Psoas muscle (tissue), 7 donors: ENCODE measurements at regions not wholly inside any gene's neighbourhood (a gene's known extent, or its start where the extent isn't known, plus 50 kb on each side); places are given as distances from the start of the nearest gene placed in this dataset.

ENCODE experiments used
- ATAC-seq, 4 donors: fragments of 200-7000 bp; cut with Tn5 transposase; one replicate each; pipeline ENCODE4 v1.9.1; 2020; ENCODE audit warnings: moderate library complexity in 3 of 4, mild to moderate bottlenecking in 2 of 4
- DNase-seq, 2 donors: peaks; one replicate each; pipeline ENCODE4 v3.0.0-alpha.2; 2020
- H3K27ac ChIP-seq: fragments of 200-600 bp; one replicate; pipeline ENCODE4 v1.8.0; 2022
- H3K27me3 ChIP-seq, 3 donors: fragments of 200-600 bp in 1 of 3; one replicate each; pipeline versions ENCODE4 v1.6.1 to v1.8.0; 2013 to 2022; ENCODE audit warnings: low read length in 2 of 3, mild to moderate bottlenecking in 2 of 3, moderate library complexity in 1 of 3; ENCODE audit not compliant: insufficient read depth in 3 of 3
- H3K36me3 ChIP-seq, 2 donors: fragments of 200-600 bp in 1 of 2; one replicate each; pipeline versions ENCODE4 v1.6.1 to v1.8.0; 2013 to 2022; ENCODE audit warnings: low read depth in 1 of 2, mild to moderate bottlenecking in 1 of 2, moderate library complexity in 1 of 2; ENCODE audit not compliant: insufficient read depth in 1 of 2
- H3K4me1 ChIP-seq: fragments of 200-600 bp; one replicate; pipeline ENCODE4 v1.8.0; 2022
- H3K4me3 ChIP-seq: fragments of 200-600 bp; one replicate; pipeline ENCODE4 v1.8.0; 2022; ENCODE audit warnings: mild to moderate bottlenecking
- H3K9me3 ChIP-seq: fragments of 200-600 bp; one replicate; pipeline ENCODE4 v1.8.0; 2022
- CTCF ChIP-seq: fragments of 200-600 bp; IDR thresholded peaks from one replicate; pipeline ENCODE4 v1.8.0; 2022; ENCODE audit warnings: antibody characterized with exemption
- WGBS, 3 donors: extraction: QIAGEN DNeasy Blood & Tissue Kit; methylation state at CpG; one replicate each; pipeline versions ENCODE4 v1.1.6 to v1.1.7; 2013; 5-methylcytosine and 5-hydroxymethylcytosine counted together
- intact Hi-C, 2 donors: fragments of 100-400 bp; cut with DNase I; formaldehyde crosslinking; loops; one replicate each; pipeline versions ENCODE4 v1.11.0 to v1.14.2; 2022
- donor health status: healthy with polysubstance abuse.
- donor health status: DM: no; HTN: no; CAD: no; lungs with moderate emphysema.
- donor health status: Bipolar disorder and iron deficiency.
- donor health status: healthy.
- donor health status: DM: yes; HTN: yes; CAD: no.
- donor health status: DM: no; HTN: no; CAD: no.
- donor health status: DM: yes; HTN: yes; CAD: no.

GRCh38 chr6:54515013-54515412, 206.8 kb downstream of the TINAG start:
- ATAC-seq (no peak), DNase-seq (no peak)
- Histone ChIP-seq H3K36me3 (no peaks in the 10 kb centered on the region), H3K27ac (no peak overlapping the region), H3K4me1 (no peaks in the 10 kb centered on the region), H3K4me3 (no peak overlapping the region), H3K9me3 (no peaks in the 10 kb centered on the region), H3K27me3 (no peaks in the 10 kb centered on the region)
- intact Hi-C loops, result no loop called here
- TF ChIP-seq CTCF, result no peak
- WGBS, 3 donors, result 37 to 58% (median 43%) methylated on average over 2 of the region's 2 CpGs

- no peak overlapping the region for H3K4me3 ChIP-seq
- no peaks in the 10 kb centered on the region for H3K36me3 ChIP-seq
- no peaks in the 10 kb centered on the region for H3K4me1 ChIP-seq
- H3K27ac ChIP-seq, result no peak overlapping the region
- intact Hi-C loops, result no loop called here
- H3K9me3 ChIP-seq, result no peaks in the 10 kb centered on the region
- no peak for DNase-seq
- H3K27me3 ChIP-seq, result no peaks in the 10 kb centered on the region
- WGBS, 3 donors, result 70 to 91% (median 85%) methylated on average over 1 of the region's 1 CpG
- no peak for TF ChIP-seq CTCF
- no peak for ATAC-seq
Measured at GRCh38 chr6:54515713-54516112, 207.5 kb downstream of the TINAG start.

GRCh38 chr6:54516321-54516720, 208.1 kb downstream of the TINAG start:
- WGBS, 3 donors, result 64 to 69% (median 68%) methylated on average over 1 of the region's 1 CpG
- intact Hi-C loops, result no loop called here

GRCh38 chr6:54519161-54519560, 210.9 kb downstream of the TINAG start:
- DNase-seq, result no peak
- H3K27ac ChIP-seq, result no peak overlapping the region
- WGBS, 3 donors, result 75 to 87% (median 86%) methylated on average over 3 of the region's 3 CpGs
- no peak for TF ChIP-seq CTCF
- H3K4me1 ChIP-seq, result no peaks in the 10 kb centered on the region
- H3K4me3 ChIP-seq, result no peak overlapping the region
- no peaks in the 10 kb centered on the region for H3K27me3 ChIP-seq
- no peaks in the 10 kb centered on the region for H3K36me3 ChIP-seq
- ATAC-seq, result no peak
- intact Hi-C loops, result no loop called here
- no peaks in the 10 kb centered on the region for H3K9me3 ChIP-seq

More at GRCh38 chr6:54516321-54516720, 208.1 kb downstream of the TINAG start:
- H3K36me3 ChIP-seq, result no peaks in the 10 kb centered on the region
- no peak for TF ChIP-seq CTCF
- no peaks in the 10 kb centered on the region for H3K4me1 ChIP-seq
- no peaks in the 10 kb centered on the region for H3K27me3 ChIP-seq
- no peak overlapping the region for H3K27ac ChIP-seq
- ATAC-seq, result no peak
- no peak for DNase-seq
- H3K9me3 ChIP-seq, result no peaks in the 10 kb centered on the region
- no peak overlapping the region for H3K4me3 ChIP-seq

- H3K9me3 ChIP-seq, result peaks cover 4% of the 10 kb centered on the region
- no peak for ATAC-seq
- no peak for TF ChIP-seq CTCF
- H3K36me3 ChIP-seq, result no peaks in the 10 kb centered on the region
- H3K27ac ChIP-seq, result no peak overlapping the region
- H3K27me3 ChIP-seq, result no peaks in the 10 kb centered on the region
- H3K4me1 ChIP-seq, result no peaks in the 10 kb centered on the region
- no peak overlapping the region for H3K4me3 ChIP-seq
- no peak for DNase-seq
- 31 to 48% (median 46%) methylated on average over 2 of the region's 2 CpGs for WGBS, 3 donors
- intact Hi-C loops, result no loop called here
Measured at GRCh38 chr6:54525731-54526130, 217.5 kb downstream of the TINAG start.
